Endothelial cell of umbilical vein (primary cell): ENCODE measurements at regions not wholly inside any gene's neighbourhood (a gene's known extent, or its start where the extent isn't known, plus 50 kb on each side); places are given as distances from the start of the nearest gene placed in this dataset.

Experiments
- EZH2 ChIP-seq: IDR thresholded peaks from 2 replicates; pipeline ENCODE4 v1.6.1; 2012; ENCODE audit warnings: borderline replicate concordance, low read depth, mild to moderate bottlenecking, moderate library complexity, low read length, inconsistent platforms; ENCODE audit not compliant: severe bottlenecking
- FOS ChIP-seq: IDR thresholded peaks from 2 replicates; pipeline ENCODE4 v1.6.1; 2011; ENCODE audit warnings: mild to moderate bottlenecking, low read length, moderate library complexity, borderline replicate concordance; ENCODE audit not compliant: insufficient read depth
- GATA2 ChIP-seq: IDR thresholded peaks from 2 replicates; pipeline ENCODE4 v1.7.0; 2011; ENCODE audit warnings: low read depth, mild to moderate bottlenecking, moderate library complexity, mixed read lengths, low read length; ENCODE audit not compliant: insufficient read length, insufficient read depth
- JUN ChIP-seq: IDR thresholded peaks from 2 replicates; pipeline ENCODE4 v1.6.1; 2011; ENCODE audit warnings: borderline replicate concordance, low read depth; ENCODE audit not compliant: insufficient read length, insufficient read depth
- MYC ChIP-seq: IDR thresholded peaks from one replicate; pipeline ENCODE4 v1.6.1; 2011; ENCODE audit warnings: mild to moderate bottlenecking, low read depth, low read length
- POLR2A ChIP-seq: IDR thresholded peaks from 2 replicates; pipeline ENCODE4 v1.6.1; 2012; ENCODE audit warnings: low read depth, mild to moderate bottlenecking, control low read depth, low read length
- POLR2AphosphoS5 ChIP-seq: IDR thresholded peaks from 2 replicates; pipeline ENCODE4 v1.6.1; 2012; ENCODE audit warnings: low read depth, mild to moderate bottlenecking, control low read depth, low read length, moderate library complexity; ENCODE audit not compliant: insufficient read depth
- TF ChIP-seq, protein P1 (sequence below), 2 donors: IDR thresholded peaks; 1 replicate in 1 of 2; 2 replicates in 1 of 2; pipeline ENCODE4 v1.5.1; 2011; ENCODE audit warnings: low read length in 2 of 2, mild to moderate bottlenecking in 2 of 2, moderate library complexity in 2 of 2, control low read depth in 1 of 2, inconsistent platforms in 1 of 2, low read depth in 1 of 2; ENCODE audit not compliant: insufficient read depth in 1 of 2; ENCODE audit errors: extremely low read depth in 1 of 2
- TF ChIP-seq, protein P2 (sequence below): IDR thresholded peaks from 2 replicates; pipeline ENCODE4 v1.6.1; 2011; ENCODE audit not compliant: insufficient read depth, insufficient read length

DNA sequence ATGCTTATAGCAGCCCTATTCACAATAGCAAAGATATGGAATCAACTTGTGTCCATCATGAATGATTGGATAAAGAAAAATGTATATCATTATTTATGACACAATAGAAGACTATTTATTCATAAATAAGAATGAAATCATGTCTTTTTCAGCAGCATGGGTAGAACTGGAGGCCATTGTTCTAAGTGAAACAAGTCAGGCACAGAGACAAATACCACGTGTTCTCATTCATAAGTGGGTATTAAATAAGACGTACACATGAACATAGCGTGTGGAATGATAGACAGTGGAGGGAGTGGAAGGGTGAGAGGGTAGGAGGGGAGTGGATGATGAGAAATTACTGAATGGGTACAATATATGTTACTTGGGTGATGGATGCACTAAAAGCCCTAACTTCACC is 762.4 kb downstream of the REEP3 start:
- TF ChIP-seq, protein P1, sequence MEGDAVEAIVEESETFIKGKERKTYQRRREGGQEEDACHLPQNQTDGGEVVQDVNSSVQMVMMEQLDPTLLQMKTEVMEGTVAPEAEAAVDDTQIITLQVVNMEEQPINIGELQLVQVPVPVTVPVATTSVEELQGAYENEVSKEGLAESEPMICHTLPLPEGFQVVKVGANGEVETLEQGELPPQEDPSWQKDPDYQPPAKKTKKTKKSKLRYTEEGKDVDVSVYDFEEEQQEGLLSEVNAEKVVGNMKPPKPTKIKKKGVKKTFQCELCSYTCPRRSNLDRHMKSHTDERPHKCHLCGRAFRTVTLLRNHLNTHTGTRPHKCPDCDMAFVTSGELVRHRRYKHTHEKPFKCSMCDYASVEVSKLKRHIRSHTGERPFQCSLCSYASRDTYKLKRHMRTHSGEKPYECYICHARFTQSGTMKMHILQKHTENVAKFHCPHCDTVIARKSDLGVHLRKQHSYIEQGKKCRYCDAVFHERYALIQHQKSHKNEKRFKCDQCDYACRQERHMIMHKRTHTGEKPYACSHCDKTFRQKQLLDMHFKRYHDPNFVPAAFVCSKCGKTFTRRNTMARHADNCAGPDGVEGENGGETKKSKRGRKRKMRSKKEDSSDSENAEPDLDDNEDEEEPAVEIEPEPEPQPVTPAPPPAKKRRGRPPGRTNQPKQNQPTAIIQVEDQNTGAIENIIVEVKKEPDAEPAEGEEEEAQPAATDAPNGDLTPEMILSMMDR (IDR thresholded peaks at IDR 0.05; ENCODE audit: extremely low read depth in 1 of 2, insufficient read depth in 1 of 2, low read depth in 1 of 2, low read length in 2 of 2) = no peak
- TF ChIP-seq POLR2AphosphoS5 = no peak
- TF ChIP-seq MYC = no peak
- no peak for TF ChIP-seq POLR2A
- TF ChIP-seq GATA2 = no peak
- TF ChIP-seq JUN = no peak
- TF ChIP-seq, protein P2, sequence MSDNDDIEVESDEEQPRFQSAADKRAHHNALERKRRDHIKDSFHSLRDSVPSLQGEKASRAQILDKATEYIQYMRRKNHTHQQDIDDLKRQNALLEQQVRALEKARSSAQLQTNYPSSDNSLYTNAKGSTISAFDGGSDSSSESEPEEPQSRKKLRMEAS = no peak
- TF ChIP-seq EZH2 = no peak
- no peak for TF ChIP-seq FOS
